Nephron (organoid): ENCODE measurements at regions not wholly inside any gene's neighbourhood (a gene's known extent, or its start where the extent isn't known, plus 50 kb on each side); places are given as distances from the start of the nearest gene placed in this dataset.

ENCODE experiments used
- H3K27ac Mint-ChIP-seq, 3 experiments: 2 replicates each; pipeline ENCODE4 v1.8.0; 2020; ENCODE audit warnings: mixed read lengths in 3 of 3, mild to moderate bottlenecking in 2 of 3, moderate library complexity in 1 of 3
- H3K27me3 Mint-ChIP-seq: 2 replicates; pipeline ENCODE4 v1.8.0; 2021; ENCODE audit warnings: low read depth, mild to moderate bottlenecking, moderate library complexity, mixed read lengths
- H3K36me3 Mint-ChIP-seq: 2 replicates; pipeline ENCODE4 v1.8.0; 2020; ENCODE audit warnings: low read depth, mixed read lengths
- H3K4me1 Mint-ChIP-seq: 2 replicates; pipeline ENCODE4 v1.8.0; 2020; ENCODE audit warnings: mixed read lengths
- H3K4me3 Mint-ChIP-seq, 3 experiments: 2 replicates each; pipeline ENCODE4 v1.8.0; 2020; ENCODE audit warnings: mild to moderate bottlenecking in 3 of 3, mixed read lengths in 3 of 3, moderate library complexity in 2 of 3
- H3K9me3 Mint-ChIP-seq: 2 replicates; pipeline ENCODE4 v1.8.0; 2020; ENCODE audit warnings: mixed read lengths
- CTCF ChIP-seq, 3 experiments: fragments of 200-600 bp; sonication (generic); IDR thresholded peaks; one replicate each; pipeline ENCODE4 v1.5.0; 2021; ENCODE audit warnings: antibody characterized with exemption in 3 of 3; ENCODE audit not compliant: unreplicated experiment in 3 of 3

GRCh38 chr13:54356849-54357248 is 1328.2 kb downstream of the OLFM4 start:
- Mint-ChIP-seq H3K36me3 (no peaks in the 10 kb centered on the region), H3K27ac (no peak overlapping the region), H3K4me1 (no peaks in the 10 kb centered on the region), H3K27me3 (no peaks in the 10 kb centered on the region), H3K9me3 (no peaks in the 10 kb centered on the region), H3K4me3 (no peak overlapping the region)
- TF ChIP-seq CTCF (IDR thresholded peaks at IDR 0.05; ENCODE audit: unreplicated experiment in 3 of 3), result no peak

DNA sequence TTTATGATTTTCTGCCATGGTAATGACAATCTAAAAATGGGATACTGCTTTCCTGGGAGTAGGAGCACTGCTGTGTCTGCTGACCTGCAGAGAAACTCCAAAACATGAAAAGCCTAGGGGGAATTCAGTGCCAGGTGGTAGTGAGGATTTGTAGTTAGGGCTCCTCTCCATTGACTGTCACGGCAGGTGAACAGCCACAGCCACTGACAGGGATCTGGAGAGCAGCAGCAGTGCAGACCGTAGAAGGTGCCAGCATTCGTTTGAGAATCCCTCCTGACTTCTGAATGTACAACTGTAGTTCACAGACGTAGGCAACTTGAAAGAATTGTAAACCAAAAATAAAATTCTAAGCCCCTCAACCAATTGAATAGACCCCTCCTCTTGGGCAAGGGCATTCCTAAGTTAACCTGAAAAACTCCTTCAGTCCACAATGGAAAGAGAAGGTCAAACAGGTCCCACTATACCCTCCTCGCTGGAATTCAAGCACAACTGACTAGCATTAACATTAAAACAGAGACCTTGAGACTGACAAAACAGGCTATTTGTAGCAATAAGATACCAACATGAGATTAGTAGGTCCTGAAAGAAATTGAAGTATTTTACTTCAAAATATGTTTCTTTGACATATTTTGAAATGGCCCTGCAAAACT is 1328.8 kb downstream of the OLFM4 start:
- TF ChIP-seq CTCF (IDR thresholded peaks at IDR 0.05; ENCODE audit: unreplicated experiment in 3 of 3), result no peak
- H3K36me3 Mint-ChIP-seq, result no peaks in the 10 kb centered on the region
- H3K27me3 Mint-ChIP-seq, result no peaks in the 10 kb centered on the region
- H3K9me3 Mint-ChIP-seq, result no peaks in the 10 kb centered on the region
- no peak overlapping the region for H3K4me3 Mint-ChIP-seq
- no peak overlapping the region for H3K27ac Mint-ChIP-seq
- no peaks in the 10 kb centered on the region for H3K4me1 Mint-ChIP-seq

DNA sequence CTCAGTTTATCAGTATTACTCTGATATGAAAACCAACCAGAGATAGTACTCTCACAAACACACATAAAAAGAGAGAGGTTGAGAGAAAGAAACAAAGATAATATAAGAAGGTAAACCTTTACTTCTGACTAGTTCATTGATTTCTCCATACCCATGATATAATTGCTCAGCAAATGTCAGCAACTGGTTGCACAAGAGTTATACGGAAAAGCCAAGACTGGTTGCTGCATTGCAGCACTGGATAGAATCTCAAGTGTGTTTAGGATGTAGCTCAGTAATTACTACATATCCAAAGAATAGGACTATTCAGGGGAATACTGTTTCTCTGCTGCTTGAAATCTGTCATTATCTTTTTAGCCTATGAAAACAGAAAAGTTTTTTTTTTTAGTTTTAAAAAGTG is 1332.8 kb downstream of the OLFM4 start:
- H3K9me3 Mint-ChIP-seq, result no peaks in the 10 kb centered on the region
- no peaks in the 10 kb centered on the region for H3K27me3 Mint-ChIP-seq
- no peaks in the 10 kb centered on the region for H3K36me3 Mint-ChIP-seq
- no peak for TF ChIP-seq CTCF (IDR thresholded peaks at IDR 0.05; ENCODE audit: unreplicated experiment in 3 of 3)
- no peak overlapping the region for H3K27ac Mint-ChIP-seq
- no peaks in the 10 kb centered on the region for H3K4me1 Mint-ChIP-seq
- H3K4me3 Mint-ChIP-seq, result no peak overlapping the region

DNA sequence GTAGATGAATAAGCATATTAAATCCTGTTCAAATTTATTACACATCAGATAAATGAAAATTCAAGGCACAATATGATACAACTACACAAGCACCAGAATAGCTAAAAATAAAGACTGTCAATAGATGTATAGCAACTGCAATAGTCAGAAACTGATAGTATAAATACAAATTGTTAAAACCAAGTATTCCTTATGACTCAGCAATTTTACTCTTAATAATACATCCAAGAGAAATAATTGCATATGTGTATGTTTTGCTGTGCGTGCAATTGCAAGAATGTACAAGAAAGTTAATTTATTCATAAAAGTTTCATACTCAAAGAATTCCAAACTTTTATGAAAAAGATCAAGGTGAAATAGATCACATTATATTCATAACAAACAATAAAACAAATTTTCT is 1338.1 kb downstream of the OLFM4 start:
- H3K4me1 Mint-ChIP-seq, result no peaks in the 10 kb centered on the region
- H3K27ac Mint-ChIP-seq, result no peak overlapping the region
- H3K4me3 Mint-ChIP-seq, result no peak overlapping the region
- peaks cover 4% of the 10 kb centered on the region for H3K9me3 Mint-ChIP-seq
- H3K36me3 Mint-ChIP-seq, result no peaks in the 10 kb centered on the region
- no peaks in the 10 kb centered on the region for H3K27me3 Mint-ChIP-seq
- no peak for TF ChIP-seq CTCF (IDR thresholded peaks at IDR 0.05; ENCODE audit: unreplicated experiment in 3 of 3)

DNA sequence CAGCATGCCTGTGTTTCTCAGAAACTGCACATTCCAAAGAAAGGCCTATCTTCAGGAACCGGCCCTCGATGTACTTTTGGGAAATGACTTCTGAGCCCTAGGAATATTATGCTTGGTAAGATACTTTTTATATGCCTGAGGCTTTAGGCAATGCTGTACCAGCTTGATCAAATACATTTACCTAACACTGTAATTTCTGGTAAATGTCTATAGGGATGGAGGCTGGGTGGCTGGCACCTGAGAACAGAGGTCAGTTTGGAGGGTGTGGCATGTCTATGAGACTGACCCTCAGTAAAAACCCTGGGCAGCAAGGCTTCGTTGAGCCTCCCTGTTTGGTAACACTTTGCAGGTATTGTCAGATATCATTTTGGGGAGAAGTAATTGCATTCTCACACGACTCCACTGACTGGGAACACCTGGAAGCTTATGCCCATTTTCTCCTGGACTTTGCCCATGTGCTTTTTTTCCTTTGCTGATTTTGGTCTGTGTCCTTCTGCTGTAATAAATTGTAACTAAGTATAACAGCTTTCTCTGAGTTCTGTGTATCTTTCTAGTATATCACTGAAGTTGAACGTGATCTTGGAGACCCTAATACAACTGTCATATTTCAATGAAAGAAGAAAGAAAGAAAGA is 1339.1 kb downstream of the OLFM4 start:
- Mint-ChIP-seq H3K36me3 (no peaks in the 10 kb centered on the region), H3K27ac (no peak overlapping the region), H3K27me3 (no peaks in the 10 kb centered on the region), H3K4me3 (no peak overlapping the region), H3K9me3 (peaks cover 4% of the 10 kb centered on the region), H3K4me1 (no peaks in the 10 kb centered on the region)
- no peak for TF ChIP-seq CTCF (IDR thresholded peaks at IDR 0.05; ENCODE audit: unreplicated experiment in 3 of 3)

DNA sequence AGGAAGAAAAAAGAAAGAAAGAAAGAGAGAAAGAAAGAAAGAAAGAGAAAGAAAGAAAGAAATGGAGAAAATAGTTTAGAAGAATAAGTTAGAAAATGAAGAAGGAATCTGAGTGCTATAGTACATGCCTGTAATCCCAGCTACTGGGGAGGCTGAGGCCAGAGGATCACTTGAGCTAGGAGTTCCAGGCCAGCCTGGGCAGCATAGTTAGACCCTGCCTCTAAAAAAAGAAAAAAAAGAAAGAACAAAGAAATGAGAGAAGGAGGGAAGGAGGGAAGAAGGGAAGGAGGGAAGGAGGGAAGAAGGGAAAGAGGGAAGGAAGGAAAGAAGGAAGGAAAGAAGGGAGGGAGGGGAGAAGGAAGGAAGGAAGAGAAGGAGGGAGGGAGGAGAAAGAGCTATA is 1339.8 kb downstream of the OLFM4 start:
- Mint-ChIP-seq H3K4me3 (no peak overlapping the region), H3K27me3 (no peaks in the 10 kb centered on the region), H3K36me3 (no peaks in the 10 kb centered on the region), H3K27ac (no peak overlapping the region), H3K4me1 (no peaks in the 10 kb centered on the region), H3K9me3 (peaks cover 4% of the 10 kb centered on the region)
- TF ChIP-seq CTCF (IDR thresholded peaks at IDR 0.05; ENCODE audit: unreplicated experiment in 3 of 3), result no peak
